Uterus (tissue), 3 donors: ENCODE measurements at regions not wholly inside any gene's neighbourhood (a gene's known extent, or its start where the extent isn't known, plus 50 kb on each side); places are given as distances from the start of the nearest gene placed in this dataset.
A peak's percentile ranks its signal among the peaks of the same experiment; 100 is the strongest.

Experiments
- DNase-seq, 2 donors: peaks; one replicate each; pipeline ENCODE4 v3.0.0-alpha.2; 2019 to 2020
- H3K27ac ChIP-seq, 2 donors: fragments of 200-600 bp; sonication (generic); 1 replicate in 1 of 2; 2 replicates in 1 of 2; pipeline ENCODE4 v1.5.1; 2016 to 2018
- H3K27me3 ChIP-seq, 2 donors: fragments of 200-600 bp; sonication (generic); one replicate each; pipeline ENCODE4 v1.5.1; 2018 to 2019; ENCODE audit warnings: control low read depth in 1 of 2
- H3K36me3 ChIP-seq, 2 donors: fragments of 200-600 bp; sonication (generic); one replicate each; pipeline ENCODE4 v1.5.1; 2019; ENCODE audit warnings: control low read depth in 1 of 2
- H3K4me1 ChIP-seq, 2 donors: fragments of 200-600 bp; sonication (generic); one replicate each; pipeline ENCODE4 v1.5.1; 2018 to 2019; ENCODE audit warnings: control low read depth in 1 of 2
- H3K4me3 ChIP-seq, 2 donors: fragments of 200-600 bp; sonication (generic); 1 replicate in 1 of 2; 2 replicates in 1 of 2; pipeline ENCODE4 v1.5.1; 2018 to 2019; ENCODE audit warnings: mild to moderate bottlenecking in 1 of 2
- H3K9me3 ChIP-seq, 2 donors: fragments of 200-600 bp; sonication (generic); one replicate each; pipeline ENCODE4 v1.5.1; 2019; ENCODE audit warnings: control low read depth in 1 of 2
- POLR2A ChIP-seq, 2 donors: fragments of 450-650 bp; IDR thresholded peaks; one replicate each; pipeline ENCODE4 v1.6.1; 2016; ENCODE audit warnings: antibody characterized with exemption in 2 of 2, mild to moderate bottlenecking in 1 of 2, moderate library complexity in 1 of 2
- intact Hi-C: fragments of 100-400 bp; cut with DNase I; formaldehyde crosslinking; loops from one replicate; pipeline ENCODE4 v1.15.1; 2023; ENCODE audit warnings: low total_unique reads
- TF ChIP-seq, protein P1 (sequence below), 4 experiments: fragments of 200-600 bp in 2 of 4; fragments of 450-650 bp in 2 of 4; sonication (generic) in 2 of 4; IDR thresholded peaks; one replicate each; pipeline ENCODE4 v1.5.1; 2016 to 2019; ENCODE audit warnings: antibody characterized with exemption in 4 of 4, mild to moderate bottlenecking in 2 of 4, moderate library complexity in 1 of 4
- donor health status: DM: yes; HTN: yes; CAD: no.

GRCh38 chr12:67765776-67766766 lies 117.5 kb downstream of the DYRK2 start:
- no peak overlapping the region for H3K4me3 ChIP-seq
- no peak overlapping the region for H3K27ac ChIP-seq
- intact Hi-C loops, result no loop called here
- H3K36me3 ChIP-seq, result no peaks in the 10 kb centered on the region
- no peaks in the 10 kb centered on the region for H3K4me1 ChIP-seq
- H3K9me3 ChIP-seq, result no peaks in the 10 kb centered on the region
- DNase-seq, result no peak
- TF ChIP-seq, protein P1, sequence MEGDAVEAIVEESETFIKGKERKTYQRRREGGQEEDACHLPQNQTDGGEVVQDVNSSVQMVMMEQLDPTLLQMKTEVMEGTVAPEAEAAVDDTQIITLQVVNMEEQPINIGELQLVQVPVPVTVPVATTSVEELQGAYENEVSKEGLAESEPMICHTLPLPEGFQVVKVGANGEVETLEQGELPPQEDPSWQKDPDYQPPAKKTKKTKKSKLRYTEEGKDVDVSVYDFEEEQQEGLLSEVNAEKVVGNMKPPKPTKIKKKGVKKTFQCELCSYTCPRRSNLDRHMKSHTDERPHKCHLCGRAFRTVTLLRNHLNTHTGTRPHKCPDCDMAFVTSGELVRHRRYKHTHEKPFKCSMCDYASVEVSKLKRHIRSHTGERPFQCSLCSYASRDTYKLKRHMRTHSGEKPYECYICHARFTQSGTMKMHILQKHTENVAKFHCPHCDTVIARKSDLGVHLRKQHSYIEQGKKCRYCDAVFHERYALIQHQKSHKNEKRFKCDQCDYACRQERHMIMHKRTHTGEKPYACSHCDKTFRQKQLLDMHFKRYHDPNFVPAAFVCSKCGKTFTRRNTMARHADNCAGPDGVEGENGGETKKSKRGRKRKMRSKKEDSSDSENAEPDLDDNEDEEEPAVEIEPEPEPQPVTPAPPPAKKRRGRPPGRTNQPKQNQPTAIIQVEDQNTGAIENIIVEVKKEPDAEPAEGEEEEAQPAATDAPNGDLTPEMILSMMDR (IDR thresholded peaks at IDR 0.05), result no peak
- TF ChIP-seq POLR2A (IDR thresholded peaks at IDR 0.05), result no peak
- H3K27me3 ChIP-seq, result no peaks in the 10 kb centered on the region

GRCh38 chr12:67772267-67773169 lies 124.0 kb downstream of the DYRK2 start:
- H3K27me3 ChIP-seq, result no peaks in the 10 kb centered on the region
- peak in 1 of 2 donors; percentile 18 for DNase-seq
- no peaks in the 10 kb centered on the region for H3K36me3 ChIP-seq
- intact Hi-C loops, result no loop called here
- H3K4me1 ChIP-seq, result peaks cover 5% of the 10 kb centered on the region in 2 donors
- H3K4me3 ChIP-seq, result no peak overlapping the region
- no peaks in the 10 kb centered on the region for H3K9me3 ChIP-seq
- TF ChIP-seq POLR2A (IDR thresholded peaks at IDR 0.05), result no peak
- TF ChIP-seq, protein P1 (IDR thresholded peaks at IDR 0.05), result no peak
- peak overlapping the region; percentile 62 to 73 for H3K27ac ChIP-seq

DNA sequence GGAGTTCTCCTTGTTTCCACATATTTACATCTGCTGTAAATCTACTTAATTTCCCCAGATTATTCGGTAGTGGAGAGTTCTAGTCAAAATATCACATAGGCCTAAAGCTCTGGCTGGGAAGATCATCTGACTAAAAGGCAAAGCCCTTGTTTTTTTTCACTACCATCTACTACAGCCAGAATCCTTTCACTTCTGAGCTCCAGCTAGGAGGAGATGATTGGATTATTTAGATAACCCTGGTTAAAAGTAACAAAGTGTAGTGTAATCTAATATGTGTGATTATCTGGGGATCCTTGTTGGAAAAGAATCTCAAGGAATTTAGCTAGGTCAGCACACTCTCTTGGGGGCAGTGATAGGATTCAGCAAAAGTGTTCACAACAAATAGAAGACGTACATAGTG lies 125.4 kb downstream of the DYRK2 start:
- intact Hi-C loops, result no loop called here
- H3K27ac ChIP-seq, result peak overlapping the region; percentile 62 to 73
- no peaks in the 10 kb centered on the region for H3K9me3 ChIP-seq
- no peaks in the 10 kb centered on the region for H3K27me3 ChIP-seq
- no peak for DNase-seq
- no peak overlapping the region for H3K4me3 ChIP-seq
- no peak for TF ChIP-seq POLR2A (IDR thresholded peaks at IDR 0.05)
- TF ChIP-seq, protein P1 (IDR thresholded peaks at IDR 0.05), result no peak
- H3K36me3 ChIP-seq, result no peaks in the 10 kb centered on the region
- peaks cover 5% of the 10 kb centered on the region in 2 donors for H3K4me1 ChIP-seq

GRCh38 chr12:67774983-67775587 lies 126.5 kb downstream of the DYRK2 start:
- DNase-seq, result no peak
- Histone ChIP-seq H3K27ac (no peak overlapping the region), H3K9me3 (no peaks in the 10 kb centered on the region), H3K4me3 (no peak overlapping the region), H3K27me3 (no peaks in the 10 kb centered on the region), H3K36me3 (no peaks in the 10 kb centered on the region), H3K4me1 (peaks cover 5% of the 10 kb centered on the region in 2 donors)
- intact Hi-C loops, result no loop called here
- TF ChIP-seq, protein P1 (IDR thresholded peaks at IDR 0.05), result no peak
- no peak for TF ChIP-seq POLR2A (IDR thresholded peaks at IDR 0.05)
